ENCODE measurements at regions not wholly inside any gene's neighbourhood (a gene's known extent, or its start where the extent isn't known, plus 50 kb on each side); places are given as distances from the start of the nearest gene placed in this dataset.
A peak's percentile ranks its signal among the peaks of the same experiment; 100 is the strongest.
"Not testable (repeated sequence)": the region's sequence is repeated elsewhere in the genome, so short reads cannot be mapped to it uniquely, and the experiment has no call there.

- DNase-seq (ENCODE audit: low spot score): no peak
Measured at GRCh38 chr6:71722736-71723135, 163.6 kb upstream of the RIMS1 start.

GRCh38 chr6:71724456-71725125 lies 161.8 kb upstream of the RIMS1 start:
- no peak for DNase-seq (ENCODE audit: low spot score)

- DNase-seq (ENCODE audit: low spot score): no peak
Measured at GRCh38 chr6:71725126-71725470, 161.3 kb upstream of the RIMS1 start.

GRCh38 chr6:71726121-71726520 lies 160.2 kb upstream of the RIMS1 start:
- no peak for DNase-seq (ENCODE audit: low spot score)

DNA sequence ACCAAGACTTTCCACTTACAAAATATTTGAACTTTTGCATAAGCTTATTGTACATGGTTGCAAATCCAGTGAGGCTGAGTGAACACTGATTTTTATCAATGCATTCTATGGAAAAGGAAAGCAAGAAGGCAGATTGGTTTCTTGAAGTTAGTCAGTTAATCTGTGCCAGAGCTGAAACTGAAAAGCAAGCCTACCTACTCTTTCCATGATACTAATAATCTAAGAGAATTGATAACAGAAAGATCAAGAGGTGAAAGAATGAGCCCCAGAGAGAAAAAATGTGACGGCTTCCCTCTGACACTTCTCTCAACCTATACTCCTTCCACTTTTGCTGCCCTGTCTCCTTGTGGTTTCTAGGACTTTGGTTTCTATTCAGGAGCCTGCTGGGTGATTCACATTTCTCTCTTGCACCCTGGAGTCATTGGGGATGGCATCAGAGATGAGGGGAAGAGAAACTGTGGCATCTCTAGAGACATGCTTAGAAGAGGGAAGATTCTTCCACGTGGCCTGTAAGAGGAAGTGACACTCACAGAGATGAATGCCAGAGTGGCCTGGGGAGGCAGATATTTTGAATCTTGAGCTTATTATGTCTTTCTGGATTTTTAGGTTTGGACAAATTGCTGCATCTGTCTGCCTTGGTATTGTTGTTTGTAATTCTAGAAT lies 158.6 kb upstream of the RIMS1 start:
- DNase-seq (ENCODE audit: low spot score): peak; percentile 60

DNA sequence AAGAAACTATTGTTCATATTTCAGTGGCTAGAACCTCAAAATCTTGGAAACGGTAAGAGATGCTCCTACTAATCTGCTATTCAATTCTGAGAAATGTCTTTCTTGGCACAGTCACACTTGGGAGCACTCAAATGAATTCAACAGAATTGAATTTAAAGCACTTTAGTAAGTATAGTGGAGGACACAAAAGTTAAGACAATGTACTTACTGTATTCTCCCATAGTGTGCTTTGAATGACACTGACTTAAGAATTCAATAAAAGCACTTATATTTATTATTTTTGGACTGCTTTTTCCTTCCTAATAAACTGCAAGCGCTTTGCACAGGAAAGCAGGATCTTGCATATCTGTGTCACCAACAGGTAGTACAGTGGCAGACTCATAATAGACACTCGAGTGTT lies 156.1 kb upstream of the RIMS1 start:
- no peak for DNase-seq (ENCODE audit: low spot score)

DNA sequence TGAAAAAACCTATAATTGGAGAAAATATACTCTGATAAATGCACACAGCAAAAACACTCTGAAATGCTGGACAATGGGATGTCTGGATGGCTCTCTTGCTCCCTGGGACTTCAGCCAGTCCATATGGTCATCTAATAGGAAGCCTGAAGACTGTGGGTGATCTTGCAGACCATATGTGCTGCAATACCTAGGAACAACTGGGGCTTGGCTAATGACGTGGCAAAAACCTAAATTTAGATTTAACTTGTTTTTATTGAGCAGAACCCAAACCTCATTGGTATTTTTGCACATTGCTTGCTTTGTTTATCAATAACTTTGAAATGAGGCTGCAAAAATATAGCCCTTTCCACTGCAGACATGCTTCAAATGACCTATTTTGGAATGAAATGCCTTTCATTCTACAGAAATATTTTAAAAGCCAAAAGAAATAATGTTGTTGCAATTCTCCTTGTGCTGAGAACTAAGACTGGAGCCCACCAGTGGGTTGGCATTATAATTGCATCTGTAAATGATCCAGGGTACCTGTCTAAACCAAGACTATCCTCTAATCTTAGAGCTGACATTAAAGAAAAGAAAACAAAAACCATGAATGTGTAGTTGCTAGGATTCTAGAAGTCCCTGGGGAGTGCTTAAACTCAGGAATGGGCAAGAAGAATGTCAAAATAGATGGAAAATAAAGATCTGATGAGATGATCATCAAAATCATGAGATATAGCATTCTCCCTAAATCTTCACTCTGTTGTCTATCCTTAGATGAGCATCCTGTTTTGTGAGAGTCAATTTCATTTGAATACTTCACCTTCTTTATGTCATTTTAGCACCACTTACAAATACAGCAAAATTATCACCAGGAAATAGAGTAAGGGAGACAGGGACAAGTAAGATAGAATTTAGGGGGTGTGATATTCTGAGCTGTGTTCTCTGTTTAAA lies 152.1 kb upstream of the RIMS1 start:
- no peak for DNase-seq (ENCODE audit: low spot score)

DNA sequence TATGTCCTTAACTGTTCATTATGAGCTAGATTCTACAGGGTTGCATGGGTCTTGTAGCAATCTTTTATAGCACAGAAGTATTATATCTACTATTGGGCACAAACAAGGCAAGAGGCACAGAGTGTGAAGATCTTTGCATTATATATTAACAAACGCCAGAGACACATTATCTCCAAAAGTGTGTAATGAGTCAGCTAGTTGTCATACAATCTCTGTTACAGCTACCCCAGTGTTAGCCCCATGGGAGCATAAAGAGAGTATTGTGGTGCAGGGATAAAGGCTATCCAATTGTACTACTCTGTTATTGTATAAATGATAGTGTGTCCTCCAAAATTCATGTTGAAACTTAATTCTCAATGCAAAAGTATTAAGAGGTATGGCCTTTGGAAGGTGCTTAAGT lies 148.4 kb upstream of the RIMS1 start:
- no peak for DNase-seq (ENCODE audit: low spot score)

DNA sequence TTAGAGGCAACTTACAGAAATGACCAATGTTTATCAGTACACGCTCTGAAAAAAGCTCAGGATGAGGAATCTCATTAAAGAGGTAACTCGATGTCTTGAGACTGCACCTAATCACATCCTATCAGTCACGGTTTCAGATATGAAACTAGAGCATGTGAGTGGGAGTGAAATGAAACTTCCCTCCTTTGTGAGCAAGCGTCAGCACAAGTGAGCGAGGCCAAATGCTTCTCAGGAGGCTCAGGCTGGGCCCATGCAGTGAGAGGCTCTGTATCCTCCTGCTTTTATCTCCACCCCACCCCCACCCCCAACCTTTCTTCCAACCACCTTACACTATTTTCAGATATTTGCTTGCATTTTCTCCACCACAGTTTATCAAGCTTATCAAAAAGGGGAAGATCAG lies 140.8 kb upstream of the RIMS1 start:
- no peak for DNase-seq (ENCODE audit: low spot score)

DNA sequence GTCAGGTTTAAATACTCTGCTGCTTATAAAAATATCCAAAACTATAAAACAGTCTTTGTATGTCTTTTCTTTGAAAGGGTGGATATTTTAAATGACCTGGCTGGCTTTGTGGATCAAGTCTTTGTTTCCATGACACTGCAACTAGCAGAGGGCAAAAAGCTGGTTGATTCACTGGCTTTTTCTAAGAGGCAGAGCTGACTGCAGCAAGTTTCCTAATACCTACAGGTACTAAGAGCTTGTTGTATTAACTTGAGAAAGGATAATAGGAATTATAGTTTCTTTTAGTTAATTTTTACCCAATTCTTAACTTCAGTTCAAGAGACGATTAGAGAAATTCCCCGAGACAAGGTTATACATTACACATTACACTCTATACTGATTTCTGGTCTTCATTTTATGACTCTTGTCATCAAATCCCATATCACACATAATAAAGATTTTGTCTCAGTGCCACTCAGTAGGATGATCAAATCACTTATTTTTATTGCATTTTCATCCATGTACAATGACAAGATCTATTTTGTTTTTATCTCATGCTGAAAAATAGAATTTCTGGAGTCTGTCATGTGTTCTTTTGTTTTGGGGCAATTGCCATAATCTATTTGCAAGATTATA lies 120.1 kb upstream of the RIMS1 start:
- no peak for DNase-seq (ENCODE audit: low spot score)

- no peak for DNase-seq (ENCODE audit: low spot score)
Measured at GRCh38 chr6:71766796-71767195, 119.6 kb upstream of the RIMS1 start.

DNA sequence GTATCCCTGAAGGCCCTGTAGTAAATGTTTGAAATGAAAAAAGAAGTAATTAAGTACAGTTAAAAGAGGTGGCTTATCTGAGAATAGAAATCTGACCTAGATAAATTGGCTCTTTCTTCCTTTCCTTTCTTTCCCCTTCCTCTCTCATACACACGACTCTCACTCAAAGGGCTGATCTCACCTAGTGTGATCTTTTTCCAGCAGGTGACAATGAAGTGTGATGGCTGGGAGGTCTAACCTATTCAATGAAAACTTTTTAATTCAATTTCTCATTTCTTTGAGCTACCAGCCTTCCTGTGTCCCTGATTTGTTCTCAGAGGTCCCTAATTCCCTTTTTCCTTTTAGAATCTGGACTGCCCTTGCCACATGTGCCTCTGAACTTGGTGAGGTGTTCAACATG lies 118.0 kb upstream of the RIMS1 start:
- DNase-seq (ENCODE audit: low spot score): no peak

DNA sequence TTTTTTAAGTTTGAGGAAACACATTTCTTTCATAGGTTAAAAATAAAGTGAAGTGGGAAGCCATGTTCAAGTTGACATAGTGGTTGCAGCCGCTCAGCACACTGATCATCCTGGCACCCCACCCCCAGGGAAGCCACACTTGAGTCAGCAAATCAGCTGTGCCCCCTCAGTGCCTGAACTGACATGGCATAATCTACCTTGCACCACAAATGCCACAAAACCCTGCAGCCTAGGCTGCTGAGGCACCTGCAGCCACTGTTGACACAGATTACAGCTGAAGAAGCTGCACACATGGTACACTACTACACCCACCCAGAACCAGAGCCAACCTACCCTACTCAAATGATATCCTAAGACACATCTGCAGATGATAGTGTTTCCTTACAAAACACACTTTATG lies 77.5 kb upstream of the RIMS1 start:
- no peak for DNase-seq (ENCODE audit: low spot score)

GRCh38 chr6:71810880-71811279 lies 75.5 kb upstream of the RIMS1 start:
- DNase-seq (ENCODE audit: low spot score): no peak

DNA sequence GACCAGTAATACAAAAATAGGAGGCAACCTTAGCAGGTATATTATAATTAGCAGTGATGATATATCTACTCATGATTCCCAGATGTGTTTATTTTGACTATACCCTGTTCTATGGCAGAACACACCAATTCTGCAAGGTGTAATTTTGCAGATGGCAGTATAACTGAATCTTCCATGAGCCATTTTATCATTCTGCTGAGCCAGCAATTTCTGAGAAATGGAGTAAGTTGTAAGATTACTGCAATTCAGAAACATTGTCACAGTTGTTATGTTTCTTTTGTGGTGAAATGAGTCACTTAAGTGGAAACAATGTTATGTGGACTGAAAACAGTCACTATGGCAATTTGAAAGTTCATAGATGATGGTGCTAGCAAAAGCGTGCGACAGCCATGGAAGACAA lies 63.7 kb upstream of the RIMS1 start:
- DNase-seq (ENCODE audit: low spot score): no peak

DNA sequence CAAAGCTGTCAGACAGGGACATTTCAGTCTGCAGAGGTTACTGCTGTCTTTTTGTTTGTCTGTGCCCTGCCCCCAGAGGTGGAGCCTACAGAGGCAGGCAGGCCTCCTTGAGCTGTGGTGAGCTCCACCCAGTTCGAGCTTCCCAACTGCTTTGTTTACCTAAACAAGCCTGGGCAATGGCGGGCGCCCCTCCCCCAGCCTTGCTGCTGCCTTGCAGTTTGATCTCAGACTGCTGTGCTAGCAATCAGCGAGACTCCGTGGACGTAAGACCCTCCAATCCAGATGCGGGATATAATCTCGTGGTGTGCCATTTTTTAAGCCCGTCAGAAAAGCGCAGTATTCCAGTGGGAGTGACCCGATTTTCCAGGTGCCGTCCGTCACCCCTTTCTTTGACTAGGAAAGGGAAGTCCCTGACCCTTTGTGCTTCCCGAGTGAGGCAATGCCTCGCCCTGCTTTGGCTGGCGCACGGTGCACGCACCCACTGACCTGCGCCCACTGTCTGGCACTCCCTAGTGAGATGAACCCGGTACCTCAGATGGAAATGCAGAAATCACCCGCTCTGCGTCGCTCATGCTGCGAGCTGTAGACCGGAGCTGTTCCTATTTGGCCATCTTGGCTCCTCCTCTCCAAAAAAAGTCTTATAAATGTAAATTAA lies 54.1 kb upstream of the RIMS1 start:
- not testable (repeated sequence) for DNase-seq (ENCODE audit: low spot score)

All from globus pallidus (tissue), 1 donor.